SK-N-SH (cell line): ENCODE measurements at regions not wholly inside any gene's neighbourhood (a gene's known extent, or its start where the extent isn't known, plus 50 kb on each side); places are given as distances from the start of the nearest gene placed in this dataset.
A peak's percentile ranks its signal among the peaks of the same experiment; 100 is the strongest.

Source experiments
- CTCF ChIA-PET: fragments of 300-600, 350-600 bp; formaldehyde crosslinking; extraction: SDS; loops from one replicate; lab custom pipeline; 2021; lab: Yijun Ruan, JAX
- POLR2A ChIA-PET: fragments of 350-600 bp; sonication (Branson Sonifier 250); formaldehyde crosslinking; extraction: SDS; loops from one replicate; lab custom pipeline; 2020; ENCODE audit warnings: antibody characterized with exemption, inconsistent platforms; lab: Yijun Ruan, JAX
- DNase-seq: peaks from one replicate; pipeline ENCODE4 v3.0.0; 2012
- H2AFZ ChIP-seq: fragments of 200-600 bp; sonication (generic); 2 replicates; pipeline ENCODE4 v1.8.1; 2016; ENCODE audit warnings: antibody characterized with exemption, mild to moderate bottlenecking, low read depth
- H3F3A ChIP-seq: fragments of 200-600 bp; sonication (generic); replicated peaks from 2 replicates; pipeline ENCODE3; 2016; ENCODE audit warnings: antibody characterized with exemption, mild to moderate bottlenecking; ENCODE audit not compliant: insufficient read depth
- H3K27ac ChIP-seq, 2 experiments: fragments of 200-500 bp in 1 of 2; fragments of 200-600 bp in 1 of 2; sonication (Bioruptor generic) in 1 of 2; sonication (generic), shearing (Covaris generic) in 1 of 2; 2 replicates each; pipeline versions ENCODE4 v1.5.1 to v1.6.1; 2014 to 2016; ENCODE audit warnings: low read depth in 2 of 2, inconsistent platforms in 1 of 2, low read length in 1 of 2, mild to moderate bottlenecking in 1 of 2, mixed read lengths in 1 of 2
- H3K27me3 ChIP-seq: fragments of 200-600 bp; sonication (generic), shearing (Covaris generic); 2 replicates; pipeline ENCODE4 v1.6.1; 2016; ENCODE audit warnings: mixed run types; ENCODE audit not compliant: insufficient read depth
- H3K36me3 ChIP-seq, 2 experiments: fragments of 200-500 bp in 1 of 2; fragments of 200-600 bp in 1 of 2; sonication (Bioruptor generic) in 1 of 2; sonication (generic) in 1 of 2; replicated peaks in 1 of 2; 2 replicates each; pipeline versions ENCODE3 to v1.5.1; 2014 to 2016; ENCODE audit warnings: low read length in 1 of 2, mild to moderate bottlenecking in 1 of 2; ENCODE audit not compliant: insufficient read depth in 2 of 2, control insufficient read depth in 1 of 2
- H3K4me1 ChIP-seq, 2 experiments: fragments of 200-500 bp in 1 of 2; fragments of 200-600 bp in 1 of 2; sonication (Bioruptor generic) in 1 of 2; sonication (generic), shearing (Covaris generic) in 1 of 2; 2 replicates each; pipeline versions ENCODE4 v1.5.1 to v1.6.1; 2014 to 2016; ENCODE audit warnings: low read depth in 1 of 2, low read length in 1 of 2, mixed run types in 1 of 2; ENCODE audit not compliant: insufficient read depth in 2 of 2, control insufficient read depth in 1 of 2
- H3K4me2 ChIP-seq: fragments of 200-600 bp; sonication (generic), shearing (Covaris generic); 2 replicates; pipeline ENCODE4 v1.6.1; 2017; ENCODE audit warnings: mixed run types
- H3K4me3 ChIP-seq, 2 experiments: fragments of 200-500 bp in 1 of 2; fragments of 200-600 bp in 1 of 2; sonication (Bioruptor generic) in 1 of 2; sonication (generic), shearing (Covaris generic) in 1 of 2; 2 replicates each; pipeline versions ENCODE4 v1.5.1 to v1.8.1; 2014 to 2016; ENCODE audit warnings: low read depth in 2 of 2, inconsistent platforms in 1 of 2, low read length in 1 of 2, mild to moderate bottlenecking in 1 of 2, mixed read lengths in 1 of 2, moderate library complexity in 1 of 2
- H3K79me2 ChIP-seq: fragments of 200-600 bp; sonication (generic); 2 replicates; pipeline ENCODE4 v1.8.1; 2017; ENCODE audit warnings: mild to moderate bottlenecking; ENCODE audit not compliant: insufficient read depth
- H3K9ac ChIP-seq: fragments of 200-600 bp; sonication (generic); 2 replicates; pipeline ENCODE4 v1.6.1; 2017; ENCODE audit warnings: mixed run types
- H3K9me2 ChIP-seq: fragments of 200-600 bp; sonication (generic); 2 replicates; pipeline ENCODE4 v1.6.1; 2017; ENCODE audit warnings: mixed run types
- H3K9me3 ChIP-seq: fragments of 200-600 bp; sonication (generic); 2 replicates; pipeline ENCODE4 v1.6.1; 2017; ENCODE audit warnings: mixed run types, mild to moderate bottlenecking, moderate library complexity
- H4K20me1 ChIP-seq: fragments of 200-600 bp; sonication (generic); 2 replicates; pipeline ENCODE4 v1.6.1; 2017; ENCODE audit warnings: mild to moderate bottlenecking, mixed run types; ENCODE audit not compliant: insufficient read depth
- CTCF ChIP-seq: fragments of 200-600 bp; sonication (generic); IDR thresholded peaks from 2 replicates; pipeline ENCODE4 v1.6.1; 2017; ENCODE audit warnings: antibody characterized with exemption, mild to moderate bottlenecking, moderate library complexity
- ELF1 ChIP-seq: IDR thresholded peaks from 2 replicates; pipeline ENCODE4 v1.4.0; 2012
- EP300 ChIP-seq, 2 experiments: IDR thresholded peaks; 2 replicates each; pipeline versions ENCODE4 v1.4.0 to v1.6.1; 2012; ENCODE audit warnings: borderline replicate concordance in 1 of 2, low read depth in 1 of 2, low read length in 1 of 2
- FOSL2 ChIP-seq: IDR thresholded peaks from 2 replicates; pipeline ENCODE4 v1.4.0; 2012; ENCODE audit warnings: low read depth, mild to moderate bottlenecking, moderate library complexity, borderline replicate concordance
- FOXJ3 ChIP-seq: sonication (generic); formaldehyde crosslinking; IDR thresholded peaks from 2 replicates; pipeline ENCODE4 v1.5.1; 2020; ENCODE audit warnings: mild to moderate bottlenecking, missing genetic modification reagents
- FOXM1 ChIP-seq: IDR thresholded peaks from 2 replicates; pipeline ENCODE4 v1.4.0; 2012; ENCODE audit warnings: low read depth, mild to moderate bottlenecking
- IRF3 ChIP-seq: fragments of 150-350 bp; IDR thresholded peaks from 2 replicates; pipeline ENCODE4 v1.6.1; 2016; ENCODE audit warnings: mild to moderate bottlenecking, low read depth, low read length
- JUND ChIP-seq: IDR thresholded peaks from 2 replicates; pipeline ENCODE4 v1.4.0; 2012
- MAX ChIP-seq: IDR thresholded peaks from 2 replicates; pipeline ENCODE4 v1.4.0; 2012; ENCODE audit warnings: low read depth
- PBX3 ChIP-seq: IDR thresholded peaks from 2 replicates; pipeline ENCODE4; 2012
- RCOR1 ChIP-seq: fragments of 150-350 bp; IDR thresholded peaks from 2 replicates; pipeline ENCODE4 v1.6.1; 2017; ENCODE audit warnings: antibody characterized with exemption, low read length
- RXRA ChIP-seq: IDR thresholded peaks from 2 replicates; pipeline ENCODE4 v1.4.0; 2012; ENCODE audit warnings: low read depth, mild to moderate bottlenecking, borderline replicate concordance
- SMC3 ChIP-seq: IDR thresholded peaks from 2 replicates; pipeline ENCODE4 v1.6.1; 2012; ENCODE audit warnings: low read depth, low read length, improper control_type of control experiment
- TAF1 ChIP-seq: IDR thresholded peaks from 2 replicates; pipeline ENCODE4 v1.6.1; 2012; ENCODE audit warnings: low read depth, mild to moderate bottlenecking, low read length, moderate library complexity, borderline replicate concordance
- TEAD4 ChIP-seq: IDR thresholded peaks from 2 replicates; pipeline ENCODE4 v1.4.0; 2012; ENCODE audit warnings: mild to moderate bottlenecking, borderline replicate concordance; ENCODE audit not compliant: insufficient read depth
- USF1 ChIP-seq: IDR thresholded peaks from 2 replicates; pipeline ENCODE4 v1.4.0; 2012; ENCODE audit warnings: low read depth, borderline replicate concordance
- YY1 ChIP-seq: IDR thresholded peaks from 2 replicates; pipeline ENCODE4 v1.4.0; 2012; ENCODE audit warnings: low read depth, mild to moderate bottlenecking
- ZBTB33 ChIP-seq: IDR thresholded peaks from 2 replicates; pipeline ENCODE4 v1.4.0; 2012; ENCODE audit warnings: low read depth, borderline replicate concordance
- WGBS: methylation state at CpG from one replicate; pipeline ENCODE4 v1.1.6; 2017; ENCODE audit warnings: low lambda C conversion rate; 5-methylcytosine and 5-hydroxymethylcytosine counted together

- no peak for DNase-seq
- Histone ChIP-seq H3F3A (no peaks in the 10 kb centered on the region), H2AFZ (no peak overlapping the region), H3K4me1 (no peaks in the 10 kb centered on the region), H4K20me1 (no peaks in the 10 kb centered on the region), H3K9me2 (no peaks in the 10 kb centered on the region), H3K36me3 (no peaks in the 10 kb centered on the region), H3K9me3 (no peaks in the 10 kb centered on the region; the same call in 1 of the 2 replicates), H3K27me3 (no peaks in the 10 kb centered on the region), H3K9ac (no peak overlapping the region), H3K4me2 (no peak overlapping the region), H3K27ac (no peak overlapping the region), H3K79me2 (no peaks in the 10 kb centered on the region), H3K4me3 (no peak overlapping the region)
- POLR2A ChIA-PET, result no interaction called here
- WGBS, result 13% methylated on average over 2 of the region's 2 CpGs
- TF ChIP-seq USF1, result no peak
- TF ChIP-seq TEAD4, result no peak
- TF ChIP-seq RXRA, result no peak
- TF ChIP-seq FOSL2, result no peak
- no peak for TF ChIP-seq MAX
- TF ChIP-seq PBX3, result no peak
- TF ChIP-seq TAF1, result no peak
- TF ChIP-seq CTCF, result no peak
- TF ChIP-seq FOXM1, result no peak
- TF ChIP-seq YY1, result no peak
- no peak for TF ChIP-seq FOXJ3
- no peak for TF ChIP-seq ELF1
- CTCF ChIA-PET, result no interaction called here
These were observed 118.5 kb upstream of the PABPC4L start for GRCh38 chr4:134320048-134320447.

GRCh38 chr4:134313591-134313990 is 112.0 kb upstream of the PABPC4L start:
- Histone ChIP-seq H3K79me2 (no peaks in the 10 kb centered on the region), H3K4me1 (no peaks in the 10 kb centered on the region), H3K27me3 (no peaks in the 10 kb centered on the region), H3K27ac (peak overlapping the region in 1 of 2 experiments; percentile 25; a peak in 1 of 4 replicates), H3K36me3 (no peaks in the 10 kb centered on the region), H3K4me3 (no peak overlapping the region), H3K9ac (no peak overlapping the region), H4K20me1 (no peaks in the 10 kb centered on the region), H3K4me2 (no peak overlapping the region), H3F3A (no peaks in the 10 kb centered on the region), H3K9me2 (no peaks in the 10 kb centered on the region), H2AFZ (no peak overlapping the region), H3K9me3 (no peaks in the 10 kb centered on the region; the same call in 1 of the 2 replicates)
- ChIA-PET CTCF (no interaction called here), POLR2A (no interaction called here)
- 21% methylated on average over 2 of the region's 2 CpGs for WGBS
- DNase-seq, result no peak
- no peak for TF ChIP-seq FOXJ3
- no peak for TF ChIP-seq FOSL2
- no peak for TF ChIP-seq JUND
- no peak for TF ChIP-seq EP300 (IDR thresholded peaks at IDR 0.05; ENCODE audit: borderline replicate concordance in 1 of 2, low read depth in 1 of 2, low read length in 1 of 2)
- TF ChIP-seq SMC3, result no peak
- no peak for TF ChIP-seq FOXM1
- TF ChIP-seq USF1, result no peak
- TF ChIP-seq ZBTB33, result no peak
- TF ChIP-seq IRF3, result no peak
- TF ChIP-seq RCOR1, result no peak
- TF ChIP-seq MAX, result no peak
